SK-MEL-5 (cell line): ENCODE measurements at regions not wholly inside any gene's neighbourhood (a gene's known extent, or its start where the extent isn't known, plus 50 kb on each side); places are given as distances from the start of the nearest gene placed in this dataset.

ENCODE experiments used
- DNase-seq: peaks from one replicate; pipeline ENCODE4 v3.0.0-alpha.2; 2016; ENCODE audit warnings: low read depth, low spot score
- in situ Hi-C: cut with HindIII; loops from 2 replicates; pipeline ENCODE4 v1.10.0; 2016; ENCODE audit warnings: low sequenced_read_pairs, high pct_unique_total_duplicates, low pct_unique_long_range_greater_than_20kb

- in situ Hi-C loops, result no loop called here
- no peak for DNase-seq
Observed at GRCh38 chr6:111980143-111980542, 73.8 kb upstream of the CCN6 start.

- in situ Hi-C loops, result no loop called here
- no peak for DNase-seq
Observed at GRCh38 chr6:111980971-111981840, 72.7 kb upstream of the CCN6 start.

GRCh38 chr6:111982681-111983080 is 71.2 kb upstream of the CCN6 start:
- in situ Hi-C loops, result no loop called here

GRCh38 chr6:111983193-111983592 is 70.7 kb upstream of the CCN6 start:
- in situ Hi-C loops, result no loop called here
- no peak for DNase-seq

More at GRCh38 chr6:111982681-111983080, 71.2 kb upstream of the CCN6 start:
- DNase-seq, result no peak

- in situ Hi-C loops, result no loop called here
- no peak for DNase-seq
Observed at GRCh38 chr6:111984081-111984480, 69.8 kb upstream of the CCN6 start.

GRCh38 chr6:111984516-111985201 is 69.2 kb upstream of the CCN6 start:
- in situ Hi-C loops, result no loop called here
- DNase-seq, result no peak

- no peak for DNase-seq
- in situ Hi-C loops, result no loop called here
Observed at GRCh38 chr6:111985202-111985731, 68.6 kb upstream of the CCN6 start.

- in situ Hi-C loops, result no loop called here
- no peak for DNase-seq
Observed at GRCh38 chr6:111986651-111987050, 67.3 kb upstream of the CCN6 start.

- in situ Hi-C loops, result no loop called here
Observed at GRCh38 chr6:111987295-111987694, 66.6 kb upstream of the CCN6 start.

GRCh38 chr6:111988926-111989325 is 65.0 kb upstream of the CCN6 start:
- no peak for DNase-seq
- in situ Hi-C loops, result no loop called here

More at GRCh38 chr6:111987295-111987694, 66.6 kb upstream of the CCN6 start:
- no peak for DNase-seq

- in situ Hi-C loops, result no loop called here
- no peak for DNase-seq
Observed at GRCh38 chr6:111989743-111990142, 64.2 kb upstream of the CCN6 start.

- in situ Hi-C loops, result no loop called here
- DNase-seq, result no peak
Observed at GRCh38 chr6:111990214-111990613, 63.7 kb upstream of the CCN6 start.

- peak; percentile 9 for DNase-seq
- in situ Hi-C loops, result no loop called here
Observed at GRCh38 chr6:111992851-111993250, 61.1 kb upstream of the CCN6 start.

- no peak for DNase-seq
- in situ Hi-C loops, result no loop called here
Observed at GRCh38 chr6:111993342-111993741, 60.6 kb upstream of the CCN6 start.

- in situ Hi-C loops, result no loop called here
- DNase-seq, result no peak
Observed at GRCh38 chr6:111994791-111995190, 59.1 kb upstream of the CCN6 start.

- in situ Hi-C loops, result no loop called here
- DNase-seq, result peak; percentile 38
Observed at GRCh38 chr6:111995404-111995803, 58.5 kb upstream of the CCN6 start.

GRCh38 chr6:111996144-111996865 is 57.6 kb upstream of the CCN6 start:
- in situ Hi-C loops, result no loop called here
- DNase-seq, result no peak
